Activated CD4-positive, alpha-beta T cell treated with anti-CD3 and anti-CD28 coated beads for 36 hours (primary cell): ENCODE measurements at regions not wholly inside any gene's neighbourhood (a gene's known extent, or its start where the extent isn't known, plus 50 kb on each side); places are given as distances from the start of the nearest gene placed in this dataset.

Experiments
- ATAC-seq: fragments of 200-7000 bp; cut with Tn5 transposase; one replicate; pipeline ENCODE4 v1.10.0; 2021; ENCODE audit warnings: mild to moderate bottlenecking, moderate library complexity
- CTCF ChIA-PET: fragments of 350-600 bp; sonication (Branson Sonifier 250); formaldehyde crosslinking; loops from one replicate; lab custom pipeline; 2021; ENCODE audit warnings: antibody characterized with exemption; lab: Charles Lee
- POLR2A ChIA-PET: fragments of 350-600 bp; sonication (Branson Sonifier 250); formaldehyde crosslinking; loops from one replicate; lab custom pipeline; 2021; ENCODE audit warnings: antibody characterized with exemption, inconsistent platforms; lab: Charles Lee
- DNase-seq: peaks from one replicate; pipeline ENCODE4 v3.0.0-alpha.2; 2020
- H3K27ac Mint-ChIP-seq: one replicate; pipeline ENCODE4 v1.8.0; 2021; ENCODE audit warnings: mixed read lengths
- H3K27me3 Mint-ChIP-seq: one replicate; pipeline ENCODE4 v1.8.0; 2021; ENCODE audit warnings: mixed read lengths
- H3K36me3 Mint-ChIP-seq: one replicate; pipeline ENCODE4 v1.8.0; 2021; ENCODE audit warnings: low read depth, mixed read lengths
- H3K4me1 Mint-ChIP-seq: one replicate; pipeline ENCODE4 v1.8.0; 2021; ENCODE audit warnings: mixed read lengths
- H3K4me3 Mint-ChIP-seq: one replicate; pipeline ENCODE4 v1.8.0; 2021; ENCODE audit warnings: mild to moderate bottlenecking, moderate library complexity, mixed read lengths
- H3K9me3 Mint-ChIP-seq: one replicate; pipeline ENCODE4 v1.8.0; 2021; ENCODE audit warnings: low read depth, mixed read lengths
- intact Hi-C, 2 experiments: fragments of 100-400 bp; cut with DNase I in 1 of 2; cut with micrococcal nuclease in 1 of 2; formaldehyde crosslinking; loops; one replicate each; pipeline versions ENCODE4 v1.14.2 to v1.15.1; 2022 to 2024; cut with DNase I, micrococcal nuclease

GRCh38 chr12:63068857-63069442 lies 82.1 kb downstream of the AVPR1A start:
- H3K36me3 Mint-ChIP-seq: no peaks in the 10 kb centered on the region
- ATAC-seq (no peak), DNase-seq (no peak)
- intact Hi-C loops: loop anchor here in 1 of 2 experiments (2.0 to 5.0 kb wide), 2 partner anchors 252 to 632 kb away; no protein-coding TSS in a partner anchor
- ChIA-PET POLR2A (interaction anchor here (0.6 kb wide), 1 partner anchor 50 kb away, joined by 3 read pairs; no protein-coding TSS in a partner anchor), CTCF (interaction anchor here (0.8 to 1.8 kb wide), 15 partner anchors 9 to 275 kb away, joined by 3 to 7 read pairs (median 4); no protein-coding TSS in a partner anchor)
- H3K4me3 Mint-ChIP-seq: no peak overlapping the region
- H3K27ac Mint-ChIP-seq: no peak overlapping the region
- no peaks in the 10 kb centered on the region for H3K4me1 Mint-ChIP-seq
- H3K27me3 Mint-ChIP-seq: no peaks in the 10 kb centered on the region
- no peaks in the 10 kb centered on the region for H3K9me3 Mint-ChIP-seq

- intact Hi-C loops: loop anchor here in 1 of 2 experiments (5.0 kb wide), 1 partner anchor 249 kb away; no protein-coding TSS in a partner anchor
- H3K36me3 Mint-ChIP-seq: no peaks in the 10 kb centered on the region
- H3K4me3 Mint-ChIP-seq: no peak overlapping the region
- no peaks in the 10 kb centered on the region for H3K27me3 Mint-ChIP-seq
- no peaks in the 10 kb centered on the region for H3K4me1 Mint-ChIP-seq
- H3K9me3 Mint-ChIP-seq: no peaks in the 10 kb centered on the region
- DNase-seq: no peak
- no peak for ATAC-seq
- H3K27ac Mint-ChIP-seq: no peak overlapping the region
- ChIA-PET CTCF (no interaction called here), POLR2A (no interaction called here)
Observed at GRCh38 chr12:63066782-63067181, 84.2 kb downstream of the AVPR1A start.

- ATAC-seq (no peak), DNase-seq (no peak)
- no peaks in the 10 kb centered on the region for H3K36me3 Mint-ChIP-seq
- ChIA-PET CTCF (no interaction called here), POLR2A (no interaction called here)
- no peaks in the 10 kb centered on the region for H3K9me3 Mint-ChIP-seq
- H3K4me3 Mint-ChIP-seq: no peak overlapping the region
- no peaks in the 10 kb centered on the region for H3K4me1 Mint-ChIP-seq
- H3K27me3 Mint-ChIP-seq: no peaks in the 10 kb centered on the region
- intact Hi-C loops: loop anchor here in 1 of 2 experiments (5.0 kb wide), 1 partner anchor 249 kb away; no protein-coding TSS in a partner anchor
- H3K27ac Mint-ChIP-seq: no peak overlapping the region
Observed at GRCh38 chr12:63066136-63066535, 84.9 kb downstream of the AVPR1A start.

GRCh38 chr12:63064080-63064479 lies 86.9 kb downstream of the AVPR1A start:
- Mint-ChIP-seq H3K27ac (no peak overlapping the region), H3K4me1 (no peaks in the 10 kb centered on the region), H3K4me3 (no peak overlapping the region), H3K27me3 (no peaks in the 10 kb centered on the region), H3K9me3 (no peaks in the 10 kb centered on the region), H3K36me3 (no peaks in the 10 kb centered on the region)
- no peak for DNase-seq
- CTCF ChIA-PET: no interaction called here
- POLR2A ChIA-PET: no interaction called here
- intact Hi-C loops: no loop called here
- no peak for ATAC-seq

- ChIA-PET POLR2A (no interaction called here), CTCF (no interaction called here)
- DNase-seq (no peak), ATAC-seq (no peak)
- Mint-ChIP-seq H3K4me1 (no peaks in the 10 kb centered on the region), H3K27me3 (no peaks in the 10 kb centered on the region), H3K36me3 (no peaks in the 10 kb centered on the region), H3K9me3 (no peaks in the 10 kb centered on the region), H3K4me3 (no peak overlapping the region), H3K27ac (no peak overlapping the region)
- intact Hi-C loops: no loop called here
Observed at GRCh38 chr12:63056649-63057048, 94.4 kb downstream of the AVPR1A start.

- no peaks in the 10 kb centered on the region for H3K9me3 Mint-ChIP-seq
- H3K4me3 Mint-ChIP-seq: no peak overlapping the region
- no peak for DNase-seq
- H3K36me3 Mint-ChIP-seq: no peaks in the 10 kb centered on the region
- POLR2A ChIA-PET: no interaction called here
- H3K4me1 Mint-ChIP-seq: no peaks in the 10 kb centered on the region
- peaks cover 5% of the 10 kb centered on the region for H3K27me3 Mint-ChIP-seq
- ATAC-seq: no peak
- intact Hi-C loops: no loop called here
- no peak overlapping the region for H3K27ac Mint-ChIP-seq
- CTCF ChIA-PET: interaction anchor here (0.6 kb wide), 1 partner anchor 255 kb away, joined by 3 read pairs; no protein-coding TSS in a partner anchor
Observed at GRCh38 chr12:63052696-63053095, 98.3 kb downstream of the AVPR1A start.

- DNase-seq (no peak), ATAC-seq (no peak)
- ChIA-PET POLR2A (interaction anchor here (0.6 kb wide), 1 partner anchor 1729 kb away, joined by 3 read pairs; no protein-coding TSS in a partner anchor), CTCF (no interaction called here)
- no peak overlapping the region for H3K27ac Mint-ChIP-seq
- H3K4me1 Mint-ChIP-seq: no peaks in the 10 kb centered on the region
- peaks cover 5% of the 10 kb centered on the region for H3K27me3 Mint-ChIP-seq
- intact Hi-C loops: no loop called here
- H3K9me3 Mint-ChIP-seq: no peaks in the 10 kb centered on the region
- H3K36me3 Mint-ChIP-seq: no peaks in the 10 kb centered on the region
- no peak overlapping the region for H3K4me3 Mint-ChIP-seq
Observed at GRCh38 chr12:63047146-63047545, 103.9 kb downstream of the AVPR1A start.

- H3K9me3 Mint-ChIP-seq: no peaks in the 10 kb centered on the region
- H3K27me3 Mint-ChIP-seq: peaks cover 5% of the 10 kb centered on the region
- no peaks in the 10 kb centered on the region for H3K4me1 Mint-ChIP-seq
- H3K4me3 Mint-ChIP-seq: no peak overlapping the region
- DNase-seq (no peak), ATAC-seq (no peak)
- ChIA-PET POLR2A (no interaction called here), CTCF (no interaction called here)
- H3K36me3 Mint-ChIP-seq: no peaks in the 10 kb centered on the region
- intact Hi-C loops: no loop called here
- H3K27ac Mint-ChIP-seq: no peak overlapping the region
Observed at GRCh38 chr12:63045020-63045860, 105.8 kb downstream of the AVPR1A start.

GRCh38 chr12:63042646-63043045 lies 107.7 kb upstream of the PPM1H start:
- no peak for DNase-seq
- no peaks in the 10 kb centered on the region for H3K27me3 Mint-ChIP-seq
- CTCF ChIA-PET: no interaction called here
- no peaks in the 10 kb centered on the region for H3K9me3 Mint-ChIP-seq
- no peak for ATAC-seq
- POLR2A ChIA-PET: no interaction called here
- intact Hi-C loops: no loop called here
- H3K4me3 Mint-ChIP-seq: no peak overlapping the region
- H3K36me3 Mint-ChIP-seq: no peaks in the 10 kb centered on the region
- no peak overlapping the region for H3K27ac Mint-ChIP-seq
- H3K4me1 Mint-ChIP-seq: no peaks in the 10 kb centered on the region

- Mint-ChIP-seq H3K36me3 (no peaks in the 10 kb centered on the region), H3K4me1 (no peaks in the 10 kb centered on the region), H3K9me3 (no peaks in the 10 kb centered on the region), H3K4me3 (no peak overlapping the region), H3K27me3 (no peaks in the 10 kb centered on the region), H3K27ac (no peak overlapping the region)
- ATAC-seq (no peak), DNase-seq (no peak)
- intact Hi-C loops: no loop called here
- ChIA-PET POLR2A (no interaction called here), CTCF (interaction anchor here (0.6 kb wide), 1 partner anchor 263 kb away, joined by 5 read pairs; no protein-coding TSS in a partner anchor)
Observed at GRCh38 chr12:63041601-63042000, 106.7 kb upstream of the PPM1H start.

GRCh38 chr12:63040526-63041220 lies 105.7 kb upstream of the PPM1H start:
- Mint-ChIP-seq H3K27ac (no peak overlapping the region), H3K4me3 (no peak overlapping the region), H3K4me1 (no peaks in the 10 kb centered on the region), H3K9me3 (no peaks in the 10 kb centered on the region), H3K36me3 (no peaks in the 10 kb centered on the region), H3K27me3 (no peaks in the 10 kb centered on the region)
- POLR2A ChIA-PET: no interaction called here
- DNase-seq: no peak
- ATAC-seq: no peak
- intact Hi-C loops: no loop called here
- CTCF ChIA-PET: interaction anchor here (0.6 kb wide), 2 partner anchors 15 to 263 kb away, joined by 3 to 5 read pairs; no protein-coding TSS in a partner anchor
